PC-3 (cell line): ENCODE measurements at regions not wholly inside any gene's neighbourhood (a gene's known extent, or its start where the extent isn't known, plus 50 kb on each side); places are given as distances from the start of the nearest gene placed in this dataset.

Source experiments
- CTCF ChIP-seq: fragments of 300-600 bp; sonication (generic); conservative IDR thresholded peaks from 2 replicates; pipeline ENCODE4 v1.5.1; 2017; ENCODE audit warnings: antibody characterized with exemption, low read depth, mild to moderate bottlenecking, low read length
- EZH2phosphoT487 ChIP-seq: fragments of 300-600 bp; sonication (generic); IDR thresholded peaks from 2 replicates; pipeline ENCODE4 v1.6.1; 2018; ENCODE audit warnings: mild to moderate bottlenecking, antibody characterized with exemption, low read length, borderline replicate concordance

DNA sequence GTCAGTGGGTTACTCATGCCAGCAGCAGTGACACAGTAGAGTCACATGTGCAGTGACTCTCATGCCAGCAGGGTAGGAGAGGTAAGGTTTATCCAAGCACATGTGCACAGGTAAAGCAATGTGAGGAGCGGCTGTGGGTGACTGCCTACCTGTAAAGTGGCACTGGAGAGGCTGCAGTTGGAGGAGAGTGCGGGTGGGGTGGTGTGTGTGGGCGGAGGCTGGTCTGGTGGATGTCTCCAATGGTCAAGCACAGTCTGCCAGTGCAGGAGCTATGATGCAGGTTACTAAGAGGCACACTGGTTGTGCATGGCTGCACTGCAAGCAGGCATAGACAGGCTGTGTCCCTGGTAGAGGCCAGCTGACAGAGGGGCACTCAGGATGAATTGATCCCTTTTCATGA, 588.2 kb upstream of the FTMT start:
- TF ChIP-seq CTCF (no peak), EZH2phosphoT487 (no peak)
